DND-41 (cell line): ENCODE measurements at regions not wholly inside any gene's neighbourhood (a gene's known extent, or its start where the extent isn't known, plus 50 kb on each side); places are given as distances from the start of the nearest gene placed in this dataset.

Experiments
- ATAC-seq: fragments of 200-7000 bp; cut with Tn5 transposase; 3 replicates; pipeline ENCODE4 v1.9.1; 2021; ENCODE audit warnings: low read depth; ENCODE audit not compliant: insufficient read depth
- DNase-seq: peaks from one replicate; pipeline ENCODE4 v3.0.0-alpha.2; 2020
- H2AFZ ChIP-seq: 2 replicates; pipeline ENCODE4 v1.6.0; 2012; ENCODE audit warnings: low read depth, low read length
- H3K27ac ChIP-seq: 2 replicates; pipeline ENCODE4 v1.5.1; 2012; ENCODE audit warnings: low read length, inconsistent platforms
- H3K27me3 ChIP-seq: fragments of 200-600 bp; sonication (generic); 2 replicates; pipeline ENCODE4 v1.6.0; 2012; ENCODE audit warnings: low read length, mild to moderate bottlenecking, inconsistent platforms; ENCODE audit not compliant: insufficient read depth, poor library complexity
- H3K36me3 ChIP-seq: 2 replicates; pipeline ENCODE4 v1.5.1; 2012; ENCODE audit warnings: low read length, inconsistent platforms; ENCODE audit not compliant: insufficient read depth
- H3K4me1 ChIP-seq: 2 replicates; pipeline ENCODE4 v1.5.1; 2012; ENCODE audit warnings: mild to moderate bottlenecking, low read length; ENCODE audit not compliant: insufficient read depth
- H3K4me2 ChIP-seq: 2 replicates; pipeline ENCODE4 v1.6.0; 2012; ENCODE audit warnings: mild to moderate bottlenecking, moderate library complexity, low read length, inconsistent platforms; ENCODE audit not compliant: insufficient read depth
- H3K4me3 ChIP-seq, 2 experiments: fragments of 200-600 bp in 1 of 2; shearing (Covaris generic) in 1 of 2; 2 replicates each; pipeline ENCODE4 v1.5.1; 2012 to 2016; ENCODE audit warnings: inconsistent platforms in 2 of 2, low read length in 2 of 2, mild to moderate bottlenecking in 2 of 2, low read depth in 1 of 2, moderate library complexity in 1 of 2
- H3K79me2 ChIP-seq: 2 replicates; pipeline ENCODE4 v1.6.0; 2012; ENCODE audit warnings: low read length, inconsistent platforms; ENCODE audit not compliant: insufficient read depth
- H3K9ac ChIP-seq: 2 replicates; pipeline ENCODE4 v1.6.0; 2012; ENCODE audit warnings: low read depth, mild to moderate bottlenecking, inconsistent platforms, low read length, moderate library complexity
- H3K9me3 ChIP-seq: 2 replicates; pipeline ENCODE4 v1.5.1; 2012; ENCODE audit warnings: low read length, moderate library complexity, mild to moderate bottlenecking, inconsistent platforms; ENCODE audit not compliant: insufficient read depth, severe bottlenecking
- H4K20me1 ChIP-seq: 2 replicates; pipeline ENCODE4 v1.6.0; 2012; ENCODE audit warnings: low read length; ENCODE audit not compliant: insufficient read depth
- EZH2 ChIP-seq: IDR thresholded peaks from 3 replicates; pipeline ENCODE4 v1.6.1; 2012; ENCODE audit warnings: borderline replicate concordance, low read depth, mild to moderate bottlenecking, moderate library complexity, low read length, inconsistent platforms; ENCODE audit not compliant: severe bottlenecking
- TF ChIP-seq, protein P1 (sequence below): IDR thresholded peaks from 2 replicates; pipeline ENCODE4 v1.5.1; 2012; ENCODE audit warnings: borderline replicate concordance, low read length, moderate library complexity, mild to moderate bottlenecking; ENCODE audit not compliant: poor library complexity, severe bottlenecking; ENCODE audit errors: extremely low read depth

DNA sequence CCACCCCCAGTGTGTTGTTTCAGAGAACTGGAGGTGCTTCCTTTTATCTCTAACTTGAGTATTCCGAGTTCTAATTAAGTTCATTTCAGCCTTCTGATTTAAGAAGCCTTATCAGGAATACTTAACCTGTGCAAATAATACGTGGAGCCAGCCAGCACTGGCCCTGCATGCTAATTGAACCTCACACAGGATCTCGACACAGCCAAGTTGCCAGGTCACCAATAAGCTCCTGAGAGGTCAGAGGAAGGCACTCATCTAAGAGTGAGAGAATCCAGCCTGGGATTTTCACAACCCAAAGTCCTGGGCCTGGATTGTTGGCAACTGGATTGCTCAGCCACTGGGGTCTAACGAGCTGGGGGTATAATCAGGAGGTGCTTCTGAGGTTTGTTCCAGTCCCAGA lies 157.7 kb upstream of the LRFN2 start:
- Histone ChIP-seq H3K9ac (no peak overlapping the region), H4K20me1 (no peaks in the 10 kb centered on the region), H3K4me1 (no peaks in the 10 kb centered on the region), H3K27me3 (peaks cover 7% of the 10 kb centered on the region), H3K4me2 (no peak overlapping the region), H3K36me3 (no peaks in the 10 kb centered on the region), H3K79me2 (no peaks in the 10 kb centered on the region), H3K9me3 (no peaks in the 10 kb centered on the region), H3K4me3 (no peak overlapping the region), H3K27ac (no peak overlapping the region), H2AFZ (no peak overlapping the region)
- DNase-seq (no peak), ATAC-seq (no peak)
- no peak for TF ChIP-seq EZH2
- TF ChIP-seq, protein P1, sequence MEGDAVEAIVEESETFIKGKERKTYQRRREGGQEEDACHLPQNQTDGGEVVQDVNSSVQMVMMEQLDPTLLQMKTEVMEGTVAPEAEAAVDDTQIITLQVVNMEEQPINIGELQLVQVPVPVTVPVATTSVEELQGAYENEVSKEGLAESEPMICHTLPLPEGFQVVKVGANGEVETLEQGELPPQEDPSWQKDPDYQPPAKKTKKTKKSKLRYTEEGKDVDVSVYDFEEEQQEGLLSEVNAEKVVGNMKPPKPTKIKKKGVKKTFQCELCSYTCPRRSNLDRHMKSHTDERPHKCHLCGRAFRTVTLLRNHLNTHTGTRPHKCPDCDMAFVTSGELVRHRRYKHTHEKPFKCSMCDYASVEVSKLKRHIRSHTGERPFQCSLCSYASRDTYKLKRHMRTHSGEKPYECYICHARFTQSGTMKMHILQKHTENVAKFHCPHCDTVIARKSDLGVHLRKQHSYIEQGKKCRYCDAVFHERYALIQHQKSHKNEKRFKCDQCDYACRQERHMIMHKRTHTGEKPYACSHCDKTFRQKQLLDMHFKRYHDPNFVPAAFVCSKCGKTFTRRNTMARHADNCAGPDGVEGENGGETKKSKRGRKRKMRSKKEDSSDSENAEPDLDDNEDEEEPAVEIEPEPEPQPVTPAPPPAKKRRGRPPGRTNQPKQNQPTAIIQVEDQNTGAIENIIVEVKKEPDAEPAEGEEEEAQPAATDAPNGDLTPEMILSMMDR, result no peak

DNA sequence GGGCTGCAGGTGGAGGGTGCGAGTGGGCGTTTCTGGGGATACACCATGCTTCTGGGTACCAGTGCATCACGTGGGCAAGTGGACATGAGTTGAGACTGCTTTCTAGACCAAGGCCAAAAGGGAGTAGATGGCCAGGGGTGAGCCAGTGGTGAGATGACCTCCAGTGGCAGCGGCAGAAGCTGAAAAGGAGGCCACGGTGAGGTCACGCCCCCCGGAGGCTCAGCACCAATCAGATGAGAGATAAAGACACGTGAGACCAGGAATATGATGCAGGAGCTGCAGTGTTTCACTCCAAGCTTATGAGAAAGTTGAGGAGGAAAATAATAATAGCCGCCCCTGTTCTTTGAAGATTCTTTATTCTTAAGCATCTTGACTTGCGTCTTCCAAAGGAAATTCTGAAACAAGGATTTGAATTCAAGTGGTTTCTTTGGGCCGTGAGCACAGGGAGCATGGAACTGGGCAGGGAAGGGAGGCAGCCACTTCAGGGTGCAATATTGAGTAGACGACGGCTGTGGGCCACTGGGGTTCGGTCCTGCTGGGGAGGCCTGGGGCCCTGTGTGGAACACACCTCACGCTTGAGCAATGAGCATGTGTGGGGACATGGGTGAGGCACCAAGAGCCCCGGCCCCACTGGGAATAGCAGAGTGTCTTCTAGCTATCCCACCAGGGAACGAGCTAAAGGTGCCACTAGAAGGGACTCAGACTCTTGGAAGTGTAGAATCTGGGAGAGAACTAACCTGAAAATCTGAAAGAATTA lies 156.7 kb upstream of the LRFN2 start:
- TF ChIP-seq EZH2, result no peak
- H3K36me3 ChIP-seq, result no peaks in the 10 kb centered on the region
- DNase-seq, result no peak
- H3K9me3 ChIP-seq, result no peaks in the 10 kb centered on the region
- H3K27ac ChIP-seq, result no peak overlapping the region
- H3K9ac ChIP-seq, result no peak overlapping the region
- H3K4me3 ChIP-seq, result no peak overlapping the region
- no peaks in the 10 kb centered on the region for H4K20me1 ChIP-seq
- H2AFZ ChIP-seq, result no peak overlapping the region
- peaks cover 7% of the 10 kb centered on the region for H3K27me3 ChIP-seq
- no peak overlapping the region for H3K4me2 ChIP-seq
- no peaks in the 10 kb centered on the region for H3K4me1 ChIP-seq
- H3K79me2 ChIP-seq, result no peaks in the 10 kb centered on the region
- ATAC-seq, result no peak

DNA sequence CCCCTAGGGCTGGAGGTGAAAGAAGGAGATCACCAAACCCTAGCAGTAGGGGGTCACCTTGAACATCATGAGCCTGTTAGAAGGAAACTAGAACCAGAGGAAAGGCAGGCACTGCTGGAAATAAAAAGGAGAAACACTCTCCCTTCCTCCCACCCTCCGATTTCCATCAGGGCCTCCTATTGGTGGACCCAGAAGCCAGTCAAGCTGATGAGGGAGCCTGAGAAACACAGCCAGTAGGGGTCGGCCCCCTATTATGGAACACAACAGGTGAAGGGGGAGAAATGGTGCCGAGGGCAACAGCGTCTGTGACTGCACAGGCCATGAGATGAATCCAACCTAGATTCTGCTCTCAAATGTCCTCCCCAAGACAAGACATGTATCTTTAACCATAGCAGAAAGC lies 156.1 kb upstream of the LRFN2 start:
- no peaks in the 10 kb centered on the region for H4K20me1 ChIP-seq
- no peak overlapping the region for H2AFZ ChIP-seq
- ATAC-seq (no peak), DNase-seq (no peak)
- H3K9ac ChIP-seq, result no peak overlapping the region
- H3K4me1 ChIP-seq, result no peaks in the 10 kb centered on the region
- no peak overlapping the region for H3K4me3 ChIP-seq
- H3K36me3 ChIP-seq, result no peaks in the 10 kb centered on the region
- no peak overlapping the region for H3K4me2 ChIP-seq
- H3K9me3 ChIP-seq, result no peaks in the 10 kb centered on the region
- H3K79me2 ChIP-seq, result no peaks in the 10 kb centered on the region
- no peak for TF ChIP-seq EZH2
- TF ChIP-seq, protein P1, result no peak
- H3K27ac ChIP-seq, result no peak overlapping the region
- peaks cover 7% of the 10 kb centered on the region for H3K27me3 ChIP-seq

DNA sequence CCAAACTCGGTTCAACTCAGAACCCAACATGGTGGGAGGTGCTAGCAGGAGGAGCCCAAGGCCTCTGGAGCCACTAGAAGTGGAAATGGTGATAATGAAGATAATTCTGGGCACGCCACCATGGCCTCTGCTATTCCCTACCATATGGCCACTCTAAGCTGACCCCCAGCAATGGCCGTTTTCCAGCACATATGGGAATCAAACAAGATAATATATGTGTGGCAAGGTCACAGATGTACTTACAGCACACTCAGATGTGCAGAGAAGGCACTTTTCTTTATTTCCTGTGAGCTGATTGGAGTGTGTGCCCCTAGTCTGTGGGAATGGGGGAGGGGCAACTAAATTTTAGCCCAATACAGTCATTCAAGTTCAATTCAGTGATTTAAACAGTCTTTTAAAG lies 153.4 kb upstream of the LRFN2 start:
- DNase-seq, result no peak
- H3K36me3 ChIP-seq, result no peaks in the 10 kb centered on the region
- no peaks in the 10 kb centered on the region for H3K4me1 ChIP-seq
- H3K27ac ChIP-seq, result no peak overlapping the region
- H3K9ac ChIP-seq, result no peak overlapping the region
- peaks cover 3% of the 10 kb centered on the region for H3K27me3 ChIP-seq
- H3K4me2 ChIP-seq, result no peak overlapping the region
- H2AFZ ChIP-seq, result no peak overlapping the region
- no peak for ATAC-seq
- no peak overlapping the region for H3K4me3 ChIP-seq
- H4K20me1 ChIP-seq, result no peaks in the 10 kb centered on the region
- H3K79me2 ChIP-seq, result no peaks in the 10 kb centered on the region
- no peaks in the 10 kb centered on the region for H3K9me3 ChIP-seq
- TF ChIP-seq EZH2, result no peak
